Liver (tissue), 8 donors: ENCODE measurements at regions not wholly inside any gene's neighbourhood (a gene's known extent, or its start where the extent isn't known, plus 50 kb on each side); places are given as distances from the start of the nearest gene placed in this dataset.

Experiments used
- DNase-seq: peaks from one replicate; pipeline ENCODE4 v3.0.0-alpha.2; 2017; ENCODE audit warnings: low spot score
- H3K27ac ChIP-seq, 2 donors: one replicate each; pipeline ENCODE4 v1.7.0; 2013; ENCODE audit warnings: inconsistent platforms in 2 of 2, low read length in 2 of 2, control low read depth in 1 of 2, low read depth in 1 of 2, mild to moderate bottlenecking in 1 of 2
- H3K27me3 ChIP-seq, 4 donors: one replicate each; pipeline versions ENCODE4 v1.6.1 to v1.7.0; 2013; ENCODE audit warnings: low read length in 3 of 4, inconsistent platforms in 1 of 4, mild to moderate bottlenecking in 1 of 4, moderate library complexity in 1 of 4; ENCODE audit not compliant: control insufficient read depth in 4 of 4, insufficient read depth in 4 of 4
- H3K36me3 ChIP-seq, 4 donors: one replicate each; pipeline versions ENCODE4 v1.6.1 to v1.7.0; 2013; ENCODE audit warnings: low read length in 3 of 4, mild to moderate bottlenecking in 3 of 4, low read depth in 1 of 4, moderate library complexity in 1 of 4; ENCODE audit not compliant: control insufficient read depth in 4 of 4, insufficient read depth in 3 of 4
- H3K4me1 ChIP-seq, 4 donors: one replicate each; pipeline versions ENCODE4 v1.6.1 to v1.7.0; 2013; ENCODE audit warnings: low read length in 3 of 4, mild to moderate bottlenecking in 3 of 4, moderate library complexity in 1 of 4; ENCODE audit not compliant: control insufficient read depth in 4 of 4, insufficient read depth in 4 of 4
- H3K4me3 ChIP-seq, 3 donors: one replicate each; pipeline versions ENCODE4 v1.6.1 to v1.7.0; 2013; ENCODE audit warnings: low read length in 3 of 3, control low read depth in 1 of 3, low read depth in 1 of 3, mild to moderate bottlenecking in 1 of 3
- H3K9ac ChIP-seq, 2 donors: one replicate each; pipeline ENCODE4 v1.7.0; 2013; ENCODE audit warnings: low read length in 2 of 2, mild to moderate bottlenecking in 2 of 2, moderate library complexity in 2 of 2, control low read depth in 1 of 2, low read depth in 1 of 2
- H3K9me3 ChIP-seq, 4 donors: one replicate each; pipeline versions ENCODE4 v1.6.1 to v1.7.0; 2013; ENCODE audit warnings: low read length in 3 of 4; ENCODE audit not compliant: control insufficient read depth in 4 of 4
- ATF3 ChIP-seq: IDR thresholded peaks from 2 replicates; pipeline ENCODE4 v1.6.1; 2016; ENCODE audit warnings: antibody characterized with exemption
- CTCF ChIP-seq: fragments of 150-350 bp; IDR thresholded peaks from 2 replicates; pipeline ENCODE4 v1.5.1; 2017; ENCODE audit warnings: improper control_type of control experiment, low read depth, low read length; ENCODE audit not compliant: missing input control
- FOXA1 ChIP-seq: IDR thresholded peaks from 2 replicates; pipeline ENCODE4 v1.6.1; 2016; ENCODE audit warnings: antibody characterized with exemption
- FOXA2 ChIP-seq: IDR thresholded peaks from 2 replicates; pipeline ENCODE4 v1.6.1; 2016; ENCODE audit warnings: antibody characterized with exemption
- GABPA ChIP-seq, 2 donors: IDR thresholded peaks in 1 of 2; conservative IDR thresholded peaks in 1 of 2; 2 replicates each; pipeline ENCODE4 v1.6.1; 2016; ENCODE audit warnings: antibody characterized with exemption in 2 of 2, mild to moderate bottlenecking in 1 of 2, moderate library complexity in 1 of 2
- HNF4A ChIP-seq, 2 donors: conservative IDR thresholded peaks; 2 replicates each; pipeline ENCODE4 v1.6.1; 2016; ENCODE audit warnings: antibody characterized with exemption in 2 of 2, mild to moderate bottlenecking in 2 of 2
- HNF4G ChIP-seq: IDR thresholded peaks from 2 replicates; pipeline ENCODE4 v1.6.1; 2016; ENCODE audit warnings: antibody characterized with exemption
- JUND ChIP-seq, 2 donors: IDR thresholded peaks; 2 replicates each; pipeline ENCODE4 v1.6.1; 2016; ENCODE audit warnings: antibody characterized with exemption in 2 of 2
- MAX ChIP-seq: IDR thresholded peaks from 2 replicates; pipeline ENCODE4 v1.6.1; 2016; ENCODE audit warnings: antibody characterized with exemption
- NR2F2 ChIP-seq: IDR thresholded peaks from 2 replicates; pipeline ENCODE4 v1.6.1; 2016; ENCODE audit warnings: antibody characterized with exemption
- RAD21 ChIP-seq, 2 donors: IDR thresholded peaks; 2 replicates each; pipeline ENCODE4 v1.6.1; 2016; ENCODE audit warnings: antibody characterized with exemption in 2 of 2, mild to moderate bottlenecking in 2 of 2
- RXRA ChIP-seq, 2 donors: IDR thresholded peaks; 2 replicates each; pipeline ENCODE4 v1.6.1; 2017 to 2018; ENCODE audit warnings: antibody characterized with exemption in 2 of 2, mild to moderate bottlenecking in 1 of 2
- SP1 ChIP-seq: IDR thresholded peaks from 2 replicates; pipeline ENCODE4 v1.6.1; 2018; ENCODE audit warnings: antibody characterized with exemption, mild to moderate bottlenecking
- TAF1 ChIP-seq: conservative IDR thresholded peaks from 2 replicates; pipeline ENCODE4 v1.6.1; 2016; ENCODE audit warnings: antibody characterized with exemption, mild to moderate bottlenecking
- YY1 ChIP-seq: IDR thresholded peaks from 2 replicates; pipeline ENCODE4 v1.6.1; 2016; ENCODE audit warnings: antibody characterized with exemption, mild to moderate bottlenecking
- ZBTB33 ChIP-seq: IDR thresholded peaks from 2 replicates; pipeline ENCODE4 v1.6.1; 2016; ENCODE audit warnings: antibody characterized with exemption
- WGBS: extraction: QIAGEN DNeasy Blood & Tissue Kit; methylation state at CpG from one replicate; pipeline ENCODE4 v1.1.7; 2013; 5-methylcytosine and 5-hydroxymethylcytosine counted together
- TF ChIP-seq, protein P1 (sequence below): IDR thresholded peaks from 2 replicates; pipeline ENCODE4 v1.6.1; 2016; ENCODE audit warnings: antibody characterized with exemption, mild to moderate bottlenecking
- donor health status: healthy.
- donor health status: healthy.
- donor health status: healthy.
- donor health status: healthy.
- donor health status: healthy.

GRCh38 chr20:60410618-60411264 lies 452.5 kb downstream of the CDH26 start:
- no peaks in the 10 kb centered on the region for H3K36me3 ChIP-seq
- no peaks in the 10 kb centered on the region for H3K27me3 ChIP-seq
- TF ChIP-seq RAD21 (IDR thresholded peaks at IDR 0.05) (no peak), ZBTB33 (no peak), JUND (IDR thresholded peaks at IDR 0.05) (no peak), FOXA2 (no peak), NR2F2 (no peak), TAF1 (no peak), HNF4A (conservative IDR thresholded peaks at IDR 0.05) (no peak), RXRA (IDR thresholded peaks at IDR 0.05) (no peak), ATF3 (no peak), GABPA (IDR thresholded peaks at IDR 0.05 in 1 of 2, conservative IDR thresholded peaks at IDR 0.05 in 1 of 2) (no peak), HNF4G (no peak)
- no peaks in the 10 kb centered on the region for H3K4me1 ChIP-seq
- no peak overlapping the region for H3K27ac ChIP-seq
- no peak overlapping the region for H3K9ac ChIP-seq
- peaks cover 0 to 2% (median 0%) of the 10 kb centered on the region in 4 donors for H3K9me3 ChIP-seq
- no peak overlapping the region for H3K4me3 ChIP-seq
- no peak for DNase-seq
- WGBS: 76% methylated on average over 7 of the region's 7 CpGs

GRCh38 chr20:60411813-60412212 lies 453.6 kb downstream of the CDH26 start:
- WGBS: 81% methylated on average over 8 of the region's 8 CpGs
- Histone ChIP-seq H3K9me3 (peaks cover 0 to 2% (median 0%) of the 10 kb centered on the region in 4 donors), H3K4me3 (no peak overlapping the region), H3K4me1 (no peaks in the 10 kb centered on the region), H3K9ac (no peak overlapping the region), H3K27me3 (no peaks in the 10 kb centered on the region), H3K36me3 (no peaks in the 10 kb centered on the region), H3K27ac (no peak overlapping the region)
- TF ChIP-seq FOXA2 (no peak), CTCF (no peak), ATF3 (no peak), NR2F2 (no peak), HNF4G (no peak), RAD21 (IDR thresholded peaks at IDR 0.05) (no peak), ZBTB33 (no peak), JUND (IDR thresholded peaks at IDR 0.05) (no peak), FOXA1 (no peak), GABPA (IDR thresholded peaks at IDR 0.05 in 1 of 2, conservative IDR thresholded peaks at IDR 0.05 in 1 of 2) (no peak), MAX (no peak), YY1 (no peak), HNF4A (conservative IDR thresholded peaks at IDR 0.05) (no peak), SP1 (no peak), TAF1 (no peak), RXRA (IDR thresholded peaks at IDR 0.05) (no peak)
- TF ChIP-seq, protein P1, sequence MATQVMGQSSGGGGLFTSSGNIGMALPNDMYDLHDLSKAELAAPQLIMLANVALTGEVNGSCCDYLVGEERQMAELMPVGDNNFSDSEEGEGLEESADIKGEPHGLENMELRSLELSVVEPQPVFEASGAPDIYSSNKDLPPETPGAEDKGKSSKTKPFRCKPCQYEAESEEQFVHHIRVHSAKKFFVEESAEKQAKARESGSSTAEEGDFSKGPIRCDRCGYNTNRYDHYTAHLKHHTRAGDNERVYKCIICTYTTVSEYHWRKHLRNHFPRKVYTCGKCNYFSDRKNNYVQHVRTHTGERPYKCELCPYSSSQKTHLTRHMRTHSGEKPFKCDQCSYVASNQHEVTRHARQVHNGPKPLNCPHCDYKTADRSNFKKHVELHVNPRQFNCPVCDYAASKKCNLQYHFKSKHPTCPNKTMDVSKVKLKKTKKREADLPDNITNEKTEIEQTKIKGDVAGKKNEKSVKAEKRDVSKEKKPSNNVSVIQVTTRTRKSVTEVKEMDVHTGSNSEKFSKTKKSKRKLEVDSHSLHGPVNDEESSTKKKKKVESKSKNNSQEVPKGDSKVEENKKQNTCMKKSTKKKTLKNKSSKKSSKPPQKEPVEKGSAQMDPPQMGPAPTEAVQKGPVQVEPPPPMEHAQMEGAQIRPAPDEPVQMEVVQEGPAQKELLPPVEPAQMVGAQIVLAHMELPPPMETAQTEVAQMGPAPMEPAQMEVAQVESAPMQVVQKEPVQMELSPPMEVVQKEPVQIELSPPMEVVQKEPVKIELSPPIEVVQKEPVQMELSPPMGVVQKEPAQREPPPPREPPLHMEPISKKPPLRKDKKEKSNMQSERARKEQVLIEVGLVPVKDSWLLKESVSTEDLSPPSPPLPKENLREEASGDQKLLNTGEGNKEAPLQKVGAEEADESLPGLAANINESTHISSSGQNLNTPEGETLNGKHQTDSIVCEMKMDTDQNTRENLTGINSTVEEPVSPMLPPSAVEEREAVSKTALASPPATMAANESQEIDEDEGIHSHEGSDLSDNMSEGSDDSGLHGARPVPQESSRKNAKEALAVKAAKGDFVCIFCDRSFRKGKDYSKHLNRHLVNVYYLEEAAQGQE: no peak
- DNase-seq: no peak
